IMR-90 (cell line): ENCODE measurements at regions not wholly inside any gene's neighbourhood (a gene's known extent, or its start where the extent isn't known, plus 50 kb on each side); places are given as distances from the start of the nearest gene placed in this dataset.

Experiments
- ATAC-seq: fragments of 200-7000 bp; cut with Tn5 transposase; 2 replicates; pipeline ENCODE4 v1.9.1; 2020; ENCODE audit warnings: low read depth, mild to moderate bottlenecking, moderate library complexity
- BruUV-seq: library from RNA; stranded (reverse); fragments of 400-500 nt; replicated peaks from 2 replicates; lab custom pipeline; 2021; lab: Mats Ljungman, UMichigan
- CTCF ChIA-PET: fragments of 300-600 bp; formaldehyde crosslinking; extraction: SDS; loops from one replicate; lab custom pipeline; 2021; ENCODE audit warnings: antibody characterized with exemption; lab: Yijun Ruan, JAX
- POLR2A ChIA-PET: fragments of 300-600 bp; sonication (Branson Sonifier 250); formaldehyde crosslinking; loops from one replicate; lab custom pipeline; 2022; ENCODE audit warnings: antibody characterized with exemption; ENCODE audit not compliant: unreplicated experiment; lab: Charles Lee
- DNase-seq: peaks from one replicate; pipeline ENCODE4 v3.0.0; 2013
- H2AFZ ChIP-seq: replicated peaks from 2 replicates; pipeline ENCODE3; 2013; ENCODE audit warnings: low read length, mild to moderate bottlenecking; ENCODE audit not compliant: poor library complexity
- H2AK5ac ChIP-seq: 2 replicates; pipeline ENCODE4 v1.6.1; 2013; ENCODE audit warnings: low read depth, low read length, inconsistent platforms
- H2AK9ac ChIP-seq: replicated peaks from 2 replicates; pipeline ENCODE3; 2013; ENCODE audit warnings: mild to moderate bottlenecking, low read depth, low read length, moderate library complexity; ENCODE audit not compliant: poor library complexity
- H2BK120ac ChIP-seq: 2 replicates; pipeline ENCODE4 v1.6.1; 2013; ENCODE audit warnings: low read depth, low read length, inconsistent platforms
- H2BK15ac ChIP-seq: 3 replicates; pipeline ENCODE4 v1.6.1; 2013; ENCODE audit warnings: low read depth, low read length, inconsistent platforms
- H2BK20ac ChIP-seq: 2 replicates; pipeline ENCODE4 v1.6.1; 2013; ENCODE audit warnings: low read depth, mild to moderate bottlenecking, inconsistent platforms, low read length, moderate library complexity
- H2BK5ac ChIP-seq: 2 replicates; pipeline ENCODE4 v1.6.1; 2013; ENCODE audit warnings: mild to moderate bottlenecking, low read depth, low read length, inconsistent platforms; ENCODE audit not compliant: poor library complexity, severe bottlenecking
- H3K14ac ChIP-seq: replicated peaks from 2 replicates; pipeline ENCODE4 v1.6.1; 2013; ENCODE audit warnings: low read depth, low read length, inconsistent platforms
- H3K18ac ChIP-seq: 2 replicates; pipeline ENCODE4 v1.6.1; 2013; ENCODE audit warnings: low read depth, low read length, control low read depth
- H3K23ac ChIP-seq: 2 replicates; pipeline ENCODE4 v1.6.1; 2013; ENCODE audit warnings: low read depth, low read length, inconsistent platforms
- H3K27ac ChIP-seq: 2 replicates; pipeline ENCODE4 v1.5.1; 2013; ENCODE audit warnings: mild to moderate bottlenecking, control low read depth, low read length; ENCODE audit not compliant: insufficient read depth
- H3K27me3 ChIP-seq: 2 replicates; pipeline ENCODE4 v1.6.1; 2013; ENCODE audit warnings: low read length; ENCODE audit not compliant: control insufficient read depth, insufficient read depth
- H3K36me3 ChIP-seq: 2 replicates; pipeline ENCODE4 v1.6.1; 2013; ENCODE audit warnings: low read length, mixed read lengths; ENCODE audit not compliant: control insufficient read depth, insufficient read depth
- H3K4ac ChIP-seq: 2 replicates; pipeline ENCODE4 v1.6.1; 2013; ENCODE audit warnings: low read depth, low read length, inconsistent platforms
- H3K4me1 ChIP-seq: 2 replicates; pipeline ENCODE4 v1.6.1; 2013; ENCODE audit warnings: low read length, mixed read lengths; ENCODE audit not compliant: control insufficient read depth, insufficient read depth
- H3K4me2 ChIP-seq: 2 replicates; pipeline ENCODE4 v1.6.1; 2013; ENCODE audit warnings: low read depth, mild to moderate bottlenecking, control low read depth, low read length, moderate library complexity
- H3K4me3 ChIP-seq: 2 replicates; pipeline ENCODE4 v1.5.1; 2013; ENCODE audit warnings: low read depth, mild to moderate bottlenecking, control low read depth, low read length, moderate library complexity; ENCODE audit not compliant: insufficient read depth
- H3K56ac ChIP-seq: 2 replicates; pipeline ENCODE4 v1.6.1; 2013; ENCODE audit warnings: low read length, inconsistent platforms; ENCODE audit not compliant: insufficient read depth; ENCODE audit errors: extremely low read depth
- H3K79me1 ChIP-seq, 2 experiments: 2 replicates each; pipeline ENCODE4 v1.6.1; 2013; ENCODE audit warnings: low read length in 2 of 2, inconsistent platforms in 1 of 2, low read depth in 1 of 2
- H3K9ac ChIP-seq: 2 replicates; pipeline ENCODE4 v1.6.1; 2013; ENCODE audit warnings: low read depth, low read length, control low read depth
- H3K9me1 ChIP-seq: 2 replicates; pipeline ENCODE4 v1.6.1; 2013; ENCODE audit warnings: low read length, inconsistent platforms; ENCODE audit not compliant: insufficient read depth
- H3K9me3 ChIP-seq: 2 replicates; pipeline ENCODE4 v1.6.1; 2013; ENCODE audit warnings: low read length; ENCODE audit not compliant: control insufficient read depth, insufficient read depth
- H4K20me1 ChIP-seq: 2 replicates; pipeline ENCODE4 v1.6.1; 2013; ENCODE audit warnings: low read length, inconsistent platforms; ENCODE audit not compliant: insufficient read depth
- H4K5ac ChIP-seq: 2 replicates; pipeline ENCODE4 v1.6.1; 2013; ENCODE audit warnings: mild to moderate bottlenecking, low read depth, low read length, control low read depth
- H4K8ac ChIP-seq, 2 experiments: 2 replicates each; pipeline ENCODE4 v1.6.1; 2013; ENCODE audit warnings: low read depth in 2 of 2, low read length in 2 of 2, control low read depth in 1 of 2, inconsistent platforms in 1 of 2
- H4K91ac ChIP-seq: 2 replicates; pipeline ENCODE4 v1.6.1; 2013; ENCODE audit warnings: low read depth, low read length, inconsistent platforms; ENCODE audit not compliant: insufficient read depth
- BHLHE40 ChIP-seq: fragments of 150-350 bp; IDR thresholded peaks from 2 replicates; pipeline ENCODE4 v1.6.1; 2016; ENCODE audit warnings: mild to moderate bottlenecking, low read depth, low read length
- CEBPB ChIP-seq: IDR thresholded peaks from 2 replicates; pipeline ENCODE4 v1.6.1; 2012; ENCODE audit warnings: low read depth, low read length, improper control_type of control experiment
- CHD1 ChIP-seq: IDR thresholded peaks from 2 replicates; pipeline ENCODE4 v1.6.1; 2012; ENCODE audit warnings: low read depth, low read length, improper control_type of control experiment
- CTCF ChIP-seq: conservative IDR thresholded peaks from 2 replicates; pipeline ENCODE4 v1.5.1; 2012; ENCODE audit warnings: mild to moderate bottlenecking, low read depth, low read length, improper control_type of control experiment
- ELK1 ChIP-seq: fragments of 150-350 bp; IDR thresholded peaks from 2 replicates; pipeline ENCODE4 v1.6.1; 2016; ENCODE audit warnings: low read depth, mild to moderate bottlenecking, low read length, moderate library complexity, borderline replicate concordance
- FOS ChIP-seq: fragments of 150-350 bp; IDR thresholded peaks from 2 replicates; pipeline ENCODE4 v1.6.1; 2016; ENCODE audit warnings: low read depth, low read length
- MAFK ChIP-seq: IDR thresholded peaks from 2 replicates; pipeline ENCODE4 v1.6.1; 2012; ENCODE audit warnings: low read depth, low read length, improper control_type of control experiment
- MAZ ChIP-seq: IDR thresholded peaks from 2 replicates; pipeline ENCODE4 v1.6.1; 2012; ENCODE audit warnings: low read depth, mild to moderate bottlenecking, low read length, improper control_type of control experiment, moderate library complexity, borderline replicate concordance
- MXI1 ChIP-seq: IDR thresholded peaks from 2 replicates; pipeline ENCODE4 v1.6.1; 2012; ENCODE audit warnings: low read depth, mild to moderate bottlenecking, low read length, moderate library complexity, borderline replicate concordance
- NFE2L2 ChIP-seq: fragments of 150-350 bp; IDR thresholded peaks from 2 replicates; pipeline ENCODE4 v1.6.1; 2016; ENCODE audit warnings: low read depth, mild to moderate bottlenecking, low read length
- POLR2A ChIP-seq: IDR thresholded peaks from 2 replicates; pipeline ENCODE4 v1.6.1; 2012; ENCODE audit warnings: mild to moderate bottlenecking, low read depth, low read length
- RAD21 ChIP-seq: IDR thresholded peaks from 2 replicates; pipeline ENCODE4 v1.6.1; 2012; ENCODE audit warnings: low read length, improper control_type of control experiment
- RCOR1 ChIP-seq: IDR thresholded peaks from 2 replicates; pipeline ENCODE4 v1.6.1; 2012; ENCODE audit warnings: mild to moderate bottlenecking, low read length, improper control_type of control experiment; ENCODE audit not compliant: insufficient replicate concordance
- RFX5 ChIP-seq: IDR thresholded peaks from 2 replicates; pipeline ENCODE4 v1.8.0; 2012; ENCODE audit warnings: low read depth, mild to moderate bottlenecking, low read length, moderate library complexity
- SMC3 ChIP-seq: fragments of 150-350 bp; IDR thresholded peaks from 2 replicates; pipeline ENCODE4 v1.6.1; 2016; ENCODE audit warnings: low read depth, mild to moderate bottlenecking, antibody characterized with exemption, low read length, moderate library complexity
- USF2 ChIP-seq: fragments of 150-350 bp; IDR thresholded peaks from 2 replicates; pipeline ENCODE4 v1.6.1; 2017; ENCODE audit warnings: mild to moderate bottlenecking, antibody characterized with exemption, low read length, low read depth
- WGBS, 2 experiments: methylation state at CpG; one replicate each; pipeline versions ENCODE4 v1.1.5 to v1.1.7; 2013; ENCODE audit warnings: missing lambda C conversion rate in 2 of 2; ENCODE audit not compliant: insufficient read length in 1 of 2; ENCODE audit errors: extremely low coverage in 2 of 2; 5-methylcytosine and 5-hydroxymethylcytosine counted together
- dilution Hi-C: fragments of 300-500 bp; cut with HindIII; formaldehyde crosslinking; loops from one replicate; pipeline ENCODE4 v1.14.3; 2018; ENCODE audit warnings: low sequenced_read_pairs; ENCODE audit not compliant: unreplicated experiment
- in situ Hi-C: fragments of 300-500 bp; cut with MboI; formaldehyde crosslinking; loops from 3 replicates; pipeline ENCODE4 v1.14.3; 2019; ENCODE audit warnings: low sequenced_read_pairs, inconsistent platforms, mixed read lengths
- intact Hi-C: fragments of 100-400 bp; cut with micrococcal nuclease; formaldehyde crosslinking; loops from 2 replicates; pipeline ENCODE4 v1.10.0; 2022

- no peaks in the 10 kb centered on the region for H3K9me3 ChIP-seq
- peaks cover 16% of the 10 kb centered on the region for H3K9me1 ChIP-seq
- no peak overlapping the region for H3K14ac ChIP-seq
- no peak overlapping the region for H3K18ac ChIP-seq
- dilution Hi-C loops = no loop called here
- H3K27ac ChIP-seq = no peak overlapping the region
- ChIA-PET CTCF (no interaction called here), POLR2A (no interaction called here)
- H3K4me2 ChIP-seq = no peak overlapping the region
- no TSS peak for BruUV-seq
- no peak overlapping the region for H2AFZ ChIP-seq
- H4K20me1 ChIP-seq = no peaks in the 10 kb centered on the region
- no peak overlapping the region for H4K5ac ChIP-seq
- TF ChIP-seq NFE2L2 = no peak
- TF ChIP-seq CEBPB = no peak
- no peak for TF ChIP-seq USF2
- TF ChIP-seq BHLHE40 = no peak
- TF ChIP-seq FOS = no peak
- no peak for TF ChIP-seq RFX5
- no peak for TF ChIP-seq RAD21
- TF ChIP-seq SMC3 = no peak
- TF ChIP-seq MAZ = no peak
- TF ChIP-seq RCOR1 = no peak
- no peak for TF ChIP-seq CHD1
- no peak for TF ChIP-seq POLR2A
- no peak for TF ChIP-seq ELK1
- no peak for TF ChIP-seq MXI1
- no peak for TF ChIP-seq MAFK
- TF ChIP-seq CTCF = no peak
- H2AK9ac ChIP-seq = no peak overlapping the region
- DNase-seq (no peak), ATAC-seq (no peak)
- intact Hi-C loops = no loop called here
- H2AK5ac ChIP-seq = no peak overlapping the region
- no peak overlapping the region for H3K4ac ChIP-seq
- no peaks in the 10 kb centered on the region; a peak in 1 of 4 replicates for H3K79me1 ChIP-seq
- no peak overlapping the region for H3K9ac ChIP-seq
- no peak overlapping the region for H3K23ac ChIP-seq
- peak overlapping the region; percentile 53; the same call in 1 of the 2 replicates for H2BK120ac ChIP-seq
- no peak overlapping the region for H2BK20ac ChIP-seq
- H2BK5ac ChIP-seq = no peak overlapping the region
- no peak overlapping the region for H4K91ac ChIP-seq
- H4K8ac ChIP-seq = no peak overlapping the region
- no peak overlapping the region for H3K4me3 ChIP-seq
- in situ Hi-C loops = no loop called here
- no CpG with 5 or more reads among the region's 1 CpG for WGBS, 2 experiments
- no peak overlapping the region for H3K56ac ChIP-seq
- H3K27me3 ChIP-seq = no peaks in the 10 kb centered on the region
- H3K36me3 ChIP-seq = no peaks in the 10 kb centered on the region
- H2BK15ac ChIP-seq = no peak overlapping the region
- peaks cover 14% of the 10 kb centered on the region for H3K4me1 ChIP-seq
Measured at GRCh38 chr1:224540535-224540934, 75.6 kb upstream of the CNIH3 start.
